SH-SY5Y (cell line): ENCODE measurements at regions not wholly inside any gene's neighbourhood (a gene's known extent, or its start where the extent isn't known, plus 50 kb on each side); places are given as distances from the start of the nearest gene placed in this dataset.

Experiments used
- GATA2 ChIP-seq: IDR thresholded peaks from 2 replicates; pipeline ENCODE4 v1.6.1; 2011; ENCODE audit warnings: mild to moderate bottlenecking, low read depth, low read length
- GATA3 ChIP-seq: IDR thresholded peaks from 2 replicates; pipeline ENCODE4 v1.6.1; 2011; ENCODE audit warnings: low read depth, mild to moderate bottlenecking, low read length, moderate library complexity

DNA sequence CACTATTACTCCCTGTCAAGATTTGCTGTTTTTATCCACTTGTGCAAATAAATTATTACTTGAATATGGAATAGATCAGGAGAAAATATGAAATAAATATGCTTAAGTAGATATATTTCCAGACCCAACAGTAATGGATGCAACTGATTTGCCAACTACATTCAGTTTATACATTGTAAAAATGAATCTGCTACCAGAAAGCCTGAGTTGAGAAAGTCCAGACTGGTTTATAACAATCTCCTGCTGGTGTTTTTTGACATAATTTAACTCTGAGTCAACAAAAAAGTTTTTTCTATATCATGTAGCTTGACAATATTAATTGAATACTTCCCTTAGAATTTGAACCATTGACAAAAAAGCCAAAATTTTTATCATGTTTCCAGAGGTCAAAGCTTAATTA is 265.8 kb upstream of the SEMA3D start:
- TF ChIP-seq GATA2 (no peak), GATA3 (no peak)
